ENCODE measurements at regions not wholly inside any gene's neighbourhood (a gene's known extent, or its start where the extent isn't known, plus 50 kb on each side); places are given as distances from the start of the nearest gene placed in this dataset.
"Not testable (repeated sequence)": the region's sequence is repeated elsewhere in the genome, so short reads cannot be mapped to it uniquely, and the experiment has no call there.

DNA sequence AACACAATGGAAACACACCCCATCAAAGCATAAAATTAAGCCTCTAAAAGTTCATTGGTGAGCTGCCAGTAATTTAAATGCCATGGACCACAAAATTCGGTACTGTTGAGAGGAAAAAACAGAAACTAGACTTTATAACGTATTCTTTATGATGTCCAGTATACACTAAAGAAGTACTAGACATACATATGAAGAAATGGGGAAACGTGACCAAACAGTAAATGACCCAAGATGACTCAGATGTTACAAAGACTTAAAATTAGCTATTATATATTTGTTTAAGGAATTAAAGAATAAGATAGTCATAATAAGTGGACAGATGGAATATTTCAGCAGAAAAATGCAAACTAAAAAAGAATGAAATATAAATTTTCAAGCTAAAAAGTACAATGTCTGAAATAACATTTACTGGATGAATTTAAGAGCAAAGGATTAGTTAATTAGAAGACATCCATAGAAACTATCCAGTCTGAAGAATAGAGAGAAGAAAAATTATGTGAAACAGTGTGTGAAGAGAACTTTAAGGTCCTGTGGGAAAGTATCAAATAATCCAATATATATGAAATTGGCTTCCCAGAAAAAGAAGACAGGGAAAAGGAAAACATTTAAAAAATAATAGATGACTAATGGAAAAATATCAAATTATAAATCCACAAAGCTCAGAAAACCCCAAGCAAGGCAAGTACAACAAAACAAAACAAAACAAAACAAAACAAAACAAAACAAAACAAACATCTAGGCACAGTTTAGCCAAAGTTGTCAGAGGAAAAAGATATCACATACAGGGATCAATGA is 69.4 kb downstream of the SAMD9 start:
- no peak for DNase-seq (ENCODE audit: low read depth)

DNA sequence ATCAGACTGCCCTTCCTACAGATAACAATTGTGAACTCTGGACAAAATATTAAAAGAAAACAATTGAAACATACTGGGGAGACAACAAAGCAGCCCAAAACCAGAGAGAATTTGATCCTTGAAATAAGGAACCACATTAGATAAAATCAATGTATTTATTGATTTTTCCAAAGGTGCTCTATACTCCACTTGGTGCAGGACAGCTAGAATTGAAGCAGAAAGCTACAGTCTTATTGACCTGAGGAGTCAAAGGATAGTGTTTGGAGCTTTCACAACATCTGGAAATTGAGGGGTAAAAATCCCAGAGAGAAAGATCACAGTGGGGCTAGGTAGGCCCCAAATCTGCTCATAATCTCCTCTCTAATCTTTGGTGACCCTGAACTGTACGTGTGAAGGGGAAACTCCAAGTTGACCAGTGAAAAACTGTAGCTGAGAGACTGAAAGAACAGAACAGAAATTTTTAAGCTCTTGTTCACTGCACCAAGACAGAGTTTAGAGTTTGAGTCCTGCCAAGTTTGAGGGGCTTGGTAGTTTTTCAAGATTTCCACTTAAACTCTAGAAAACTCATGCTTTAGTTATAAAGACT is 70.2 kb downstream of the SAMD9 start:
- DNase-seq (ENCODE audit: low read depth), result no peak

DNA sequence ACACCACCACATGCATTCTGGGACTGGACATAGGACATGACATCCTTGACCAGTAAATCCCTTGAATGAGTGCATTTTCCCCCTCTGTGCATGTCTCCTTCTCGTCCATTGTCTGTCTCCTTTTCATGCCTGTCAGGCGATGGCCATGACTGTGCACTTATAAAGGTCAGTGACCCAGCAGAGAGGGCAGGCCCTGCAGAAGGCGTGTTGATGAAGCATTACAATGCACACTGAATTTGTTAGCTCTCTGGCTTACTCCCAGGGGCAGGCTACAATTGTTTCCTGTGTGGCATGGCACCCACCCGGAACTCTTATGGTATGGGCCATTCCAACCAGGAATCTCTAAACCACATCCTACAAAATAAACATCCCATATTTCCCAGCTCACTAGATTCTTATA is 71.1 kb downstream of the SAMD9 start:
- no peak for DNase-seq (ENCODE audit: low read depth)

DNA sequence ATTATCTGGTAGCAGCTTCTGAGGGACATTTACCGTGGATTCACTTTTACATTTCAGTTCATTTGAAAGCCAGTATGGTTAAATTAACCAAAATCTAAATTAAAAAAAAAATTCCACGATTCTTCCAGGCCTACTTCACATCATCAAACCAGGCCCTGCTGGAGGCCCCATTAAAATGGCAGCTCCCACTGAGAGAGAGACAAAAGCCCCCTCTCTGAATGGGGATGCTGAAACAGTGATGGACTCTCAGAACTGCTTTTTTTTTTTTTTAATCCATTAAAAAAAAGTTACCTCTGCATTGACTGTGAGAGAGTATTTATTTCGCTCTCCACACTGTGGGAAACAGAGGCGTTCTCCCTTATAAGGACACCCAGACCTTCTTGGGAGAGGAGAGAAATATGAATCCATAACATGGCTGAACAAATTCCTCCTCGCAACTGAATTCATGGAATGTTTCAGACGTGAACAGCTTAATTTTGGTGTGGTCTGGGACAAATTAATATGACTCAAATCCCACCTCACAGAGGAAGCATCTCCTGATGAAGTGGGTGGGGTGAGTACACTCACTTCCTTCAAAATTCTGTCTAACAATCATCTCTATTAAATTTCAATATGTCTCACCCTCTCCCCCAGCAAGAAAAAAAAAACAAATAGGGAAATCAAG is 73.5 kb downstream of the SAMD9 start:
- DNase-seq (ENCODE audit: low read depth), result no peak

DNA sequence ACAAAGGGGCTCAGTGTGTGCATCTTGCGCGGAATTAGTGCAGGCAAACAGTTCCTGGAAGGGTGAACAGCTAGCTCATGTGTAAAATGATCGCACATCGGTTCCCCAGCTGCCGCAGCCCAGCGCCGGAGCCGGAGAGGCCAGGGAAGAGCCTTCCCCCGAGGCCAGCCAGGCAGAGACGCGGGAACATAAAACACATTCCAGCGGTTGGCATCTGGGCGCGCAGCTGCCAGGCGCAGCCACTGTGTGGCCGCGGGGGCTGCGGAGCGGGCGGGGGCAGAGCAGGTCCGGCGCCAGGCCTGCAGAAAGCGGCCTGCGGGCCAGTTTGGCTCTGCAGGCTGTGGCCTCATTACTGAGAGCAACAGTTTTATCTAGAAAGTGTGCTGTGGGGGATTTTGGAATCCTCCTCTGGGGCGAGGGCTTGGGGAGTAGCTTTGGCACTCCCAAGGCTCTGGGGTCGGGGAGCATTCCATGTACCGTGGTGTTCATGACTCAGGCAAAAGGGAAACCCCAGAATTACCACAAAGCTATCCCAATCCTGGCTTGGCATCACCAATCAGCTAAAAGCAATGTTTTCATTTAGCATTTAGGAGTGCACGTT is 74.3 kb downstream of the SAMD9 start:
- no peak for DNase-seq (ENCODE audit: low read depth)

DNA sequence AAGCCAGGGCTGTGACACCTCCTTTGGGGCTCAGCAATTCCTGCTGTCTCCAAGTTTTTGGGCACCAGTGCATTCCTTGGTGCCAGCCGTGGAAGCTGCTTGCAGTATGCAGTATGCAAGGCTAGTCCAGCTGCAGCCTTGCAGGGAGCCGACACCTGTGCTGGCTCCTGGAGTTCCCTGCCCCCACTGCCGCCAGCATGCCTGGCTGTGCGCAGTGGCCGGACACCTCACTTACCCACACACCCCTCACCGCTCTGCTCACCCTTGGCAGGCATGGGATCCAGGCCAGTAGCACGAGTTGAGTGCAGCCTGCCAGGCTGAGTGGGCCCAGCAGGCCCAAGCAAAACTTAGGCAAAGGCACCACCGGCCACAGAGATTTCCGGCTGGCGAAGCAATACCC is 77.4 kb downstream of the SAMD9 start:
- DNase-seq (ENCODE audit: low read depth), result no peak

DNA sequence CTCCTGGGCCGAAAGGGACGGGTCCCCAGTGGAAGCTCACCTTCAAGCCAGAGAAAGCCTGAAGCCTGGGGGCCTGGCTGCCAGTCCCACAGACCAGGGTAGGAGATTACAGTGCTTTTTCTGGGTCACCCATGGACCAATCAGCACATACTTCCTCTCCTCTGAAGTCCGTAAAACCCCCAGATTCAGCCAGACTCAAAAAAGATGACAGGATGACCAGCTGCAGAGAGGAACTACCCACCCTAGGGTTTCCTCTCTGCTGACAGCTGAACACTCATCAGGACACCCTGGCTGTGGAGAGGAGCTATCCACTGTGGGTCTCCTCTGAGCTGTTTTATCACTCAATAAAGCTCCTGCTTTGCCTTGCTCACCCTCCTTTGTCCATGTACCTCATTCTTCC is 78.0 kb downstream of the SAMD9 start:
- no peak for DNase-seq (ENCODE audit: low read depth)

DNA sequence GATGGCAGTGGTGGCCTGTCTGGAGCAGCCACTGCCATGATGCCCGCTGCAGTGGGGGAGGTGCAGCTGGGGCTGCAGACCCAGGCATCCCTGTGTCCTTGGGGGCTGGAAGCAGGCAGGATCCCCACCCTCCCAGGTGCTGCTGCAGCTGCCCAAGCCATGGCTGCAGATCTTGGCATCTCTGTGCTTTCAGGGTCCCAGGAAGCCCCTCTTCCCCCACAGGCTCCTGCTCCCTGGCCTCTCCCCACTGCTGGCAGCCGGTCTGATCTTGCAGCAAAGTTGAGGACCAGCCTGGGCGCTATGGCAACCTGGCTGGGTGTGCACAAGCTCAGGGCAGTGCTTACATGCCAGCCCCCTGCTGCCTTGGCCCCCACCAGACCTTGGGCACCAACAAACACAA is 78.5 kb downstream of the SAMD9 start:
- DNase-seq (ENCODE audit: low read depth), result no peak

DNA sequence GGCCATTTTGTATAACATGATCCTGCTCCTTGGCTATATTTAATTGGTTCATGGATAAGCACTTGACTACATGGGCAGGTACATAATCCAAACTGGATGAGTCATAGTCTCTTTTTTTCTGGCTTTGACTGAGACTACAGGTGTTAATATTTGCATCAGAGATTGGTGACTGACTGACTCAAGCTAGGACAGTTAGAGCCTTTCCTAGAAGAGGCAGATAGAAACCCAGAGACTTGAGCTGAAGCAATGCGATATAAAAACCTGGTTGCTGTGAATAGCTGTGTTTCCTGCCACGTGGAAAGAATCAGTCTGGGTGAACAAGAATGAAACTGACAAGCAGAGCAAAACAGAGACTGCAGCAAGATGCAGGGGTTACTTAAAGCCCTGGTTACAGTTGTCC is 81.0 kb downstream of the SAMD9 start:
- no peak for DNase-seq (ENCODE audit: low read depth)

DNA sequence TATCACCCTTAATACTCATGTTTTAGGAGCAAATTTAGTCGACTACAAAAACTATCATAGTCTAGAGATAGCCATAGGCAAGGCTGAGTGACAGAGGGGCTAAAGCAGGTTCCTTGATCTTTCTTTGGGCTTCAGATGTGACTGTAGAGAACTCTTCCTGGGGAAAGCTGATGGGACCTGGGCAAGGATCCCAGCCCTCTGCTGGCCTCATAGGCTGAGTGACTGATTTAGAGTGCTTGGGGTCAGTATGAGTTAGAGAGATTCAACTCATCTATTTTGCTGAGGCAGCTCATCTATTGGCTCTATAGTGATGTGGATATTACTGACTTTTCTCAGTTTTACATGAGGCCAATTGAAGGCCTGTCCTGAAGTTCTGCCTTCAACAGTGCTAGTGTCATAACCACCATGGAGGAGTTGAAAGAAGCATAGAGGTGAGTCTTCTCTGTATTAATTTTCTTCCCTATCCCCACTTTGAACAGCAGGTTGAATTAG is 81.6 kb downstream of the SAMD9 start:
- no peak for DNase-seq (ENCODE audit: low read depth)

DNA sequence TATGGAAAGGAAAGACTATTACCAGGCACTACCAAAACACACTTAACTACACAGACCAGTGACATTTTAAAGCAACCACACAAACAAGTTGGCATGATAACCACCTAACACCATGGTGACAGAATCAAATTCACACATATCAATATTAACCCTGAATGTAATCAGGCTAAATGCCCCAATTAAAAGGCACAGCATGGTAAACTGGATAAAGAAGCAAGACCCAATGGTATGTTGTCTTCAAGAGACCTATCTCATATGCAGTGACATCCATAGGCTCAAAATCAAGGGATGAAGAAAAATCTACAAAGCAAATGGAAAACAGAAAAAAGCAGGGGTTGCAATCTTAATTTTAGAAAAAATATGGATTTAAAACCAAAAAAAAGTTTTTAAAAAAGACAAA is 86.0 kb downstream of the SAMD9 start:
- DNase-seq (ENCODE audit: low read depth), result no peak

DNA sequence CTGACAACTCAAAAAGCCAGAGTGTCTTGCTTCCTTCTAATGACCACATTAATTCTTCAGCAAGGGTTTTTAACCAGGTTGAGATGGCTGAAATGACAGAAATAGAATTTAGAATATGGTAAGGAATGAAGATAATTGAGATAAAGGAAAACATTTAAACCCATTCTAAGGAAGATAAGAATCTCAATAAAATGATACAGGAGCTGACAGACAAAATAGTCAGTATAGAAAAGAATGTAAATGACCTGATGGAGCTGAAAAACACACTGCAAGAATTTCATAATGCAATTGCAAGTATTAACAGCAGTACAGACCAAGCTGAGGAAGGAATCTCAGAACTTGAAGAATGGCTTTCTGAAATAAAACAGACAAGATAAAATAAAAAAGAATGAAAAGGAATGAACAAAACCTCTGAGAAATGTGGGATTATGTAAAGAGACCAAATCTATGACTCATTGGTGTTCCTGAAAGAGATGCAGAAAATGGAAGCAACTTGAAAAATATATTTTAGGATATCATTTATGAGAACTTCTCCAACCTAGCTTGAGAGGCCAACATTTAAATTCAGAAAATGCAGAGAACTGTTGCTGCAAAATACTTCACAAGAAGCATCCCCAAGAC is 87.1 kb downstream of the SAMD9 start:
- no peak for DNase-seq (ENCODE audit: low read depth)

DNA sequence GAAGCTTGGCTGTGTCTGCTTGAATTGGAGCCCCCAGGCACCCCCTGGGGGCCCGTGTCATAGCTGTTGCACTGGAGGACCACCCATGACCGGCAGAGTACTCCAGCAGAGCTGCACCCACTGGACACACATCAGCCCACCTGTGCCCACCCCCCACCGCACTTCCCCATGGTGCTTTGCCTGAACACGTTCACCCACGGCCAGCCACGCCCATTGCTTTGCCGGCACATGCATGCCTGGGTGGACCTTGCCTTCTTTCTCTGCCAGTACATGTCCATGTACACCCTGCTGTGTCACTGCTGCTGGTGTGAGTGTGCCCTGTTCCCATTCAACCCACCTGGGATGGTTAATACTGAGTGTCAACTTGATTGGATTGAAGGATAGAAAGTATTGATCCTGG is 88.7 kb downstream of the SAMD9 start:
- no peak for DNase-seq (ENCODE audit: low read depth)

DNA sequence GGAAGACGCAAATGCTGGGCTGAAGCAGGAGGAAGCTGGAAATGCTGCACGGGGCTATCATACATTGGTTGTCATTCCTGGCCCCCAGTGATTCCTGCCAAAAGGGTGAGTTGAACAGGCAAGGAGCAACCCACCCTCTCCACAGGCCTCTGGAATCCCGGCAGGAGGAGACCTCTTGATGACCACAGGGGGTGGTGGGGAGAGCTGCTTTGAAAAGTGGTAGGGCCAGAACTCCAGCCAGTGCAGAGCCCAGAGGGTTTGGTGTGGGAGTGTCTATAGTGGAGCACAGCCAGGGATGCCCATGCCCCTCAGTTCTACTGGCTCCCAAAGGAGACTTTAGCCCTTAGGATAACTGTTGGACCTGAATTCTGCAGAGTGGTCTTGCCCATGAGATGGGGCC is 89.2 kb downstream of the SAMD9 start:
- no peak for DNase-seq (ENCODE audit: low read depth)

DNA sequence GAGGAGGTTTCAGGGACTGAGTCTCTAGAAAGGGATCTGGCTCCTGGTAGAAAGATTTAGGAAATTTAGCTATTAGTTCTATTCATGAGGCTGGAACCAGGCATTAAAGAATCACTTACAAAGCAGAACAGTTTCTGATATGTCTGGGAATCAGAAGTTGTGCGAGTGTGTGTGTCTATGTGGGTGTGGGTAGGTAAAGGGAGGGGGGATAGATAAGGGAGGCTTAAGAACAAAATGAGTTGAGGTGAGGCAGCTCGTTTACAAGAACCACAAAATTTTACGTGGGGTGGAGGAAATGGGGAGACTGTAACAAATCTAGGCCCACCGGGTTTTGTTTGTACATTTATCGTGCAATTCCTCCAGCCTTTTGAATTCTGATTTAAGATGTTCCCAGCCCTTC is 90.7 kb downstream of the SAMD9 start:
- no peak for DNase-seq (ENCODE audit: low read depth)

DNA sequence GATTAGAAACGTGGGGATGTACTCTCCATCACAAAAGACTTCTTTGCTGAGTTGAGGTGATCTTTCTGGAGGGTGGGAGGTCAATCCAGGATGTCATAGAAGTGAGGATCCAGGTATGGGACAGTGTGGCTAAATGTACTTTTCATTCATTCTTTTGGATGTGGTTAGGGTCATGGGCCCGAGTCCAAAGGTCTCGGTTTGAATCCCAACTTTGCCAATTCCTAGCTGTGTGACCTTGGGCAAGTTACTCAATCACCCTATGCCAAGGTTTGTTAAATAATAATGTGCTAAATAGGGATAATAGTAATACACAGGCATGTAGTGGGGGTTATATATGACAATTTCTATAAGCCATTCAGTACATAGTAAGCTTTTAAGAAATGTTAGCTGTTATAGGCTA is 91.4 kb downstream of the SAMD9 start:
- DNase-seq (ENCODE audit: low read depth), result no peak

DNA sequence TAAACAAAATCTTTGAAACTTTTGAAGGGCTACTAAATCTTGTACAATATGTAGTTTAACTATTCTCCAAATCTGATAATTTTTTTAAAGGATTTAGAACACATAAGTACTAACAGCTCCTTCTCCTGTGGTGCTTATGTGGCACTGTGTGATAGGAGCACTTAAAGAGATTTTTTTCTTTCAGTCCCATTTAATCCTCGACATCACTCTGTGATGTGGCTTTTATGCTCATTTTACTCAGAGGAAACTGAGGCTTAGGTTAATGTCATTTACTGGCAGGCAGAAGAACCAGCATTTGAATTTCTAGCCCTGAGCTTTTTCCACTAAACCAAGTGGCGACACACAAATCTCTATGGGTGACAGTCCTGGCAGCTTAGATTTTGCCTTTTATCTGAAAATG is 92.4 kb downstream of the SAMD9 start:
- DNase-seq (ENCODE audit: low read depth), result no peak

DNA sequence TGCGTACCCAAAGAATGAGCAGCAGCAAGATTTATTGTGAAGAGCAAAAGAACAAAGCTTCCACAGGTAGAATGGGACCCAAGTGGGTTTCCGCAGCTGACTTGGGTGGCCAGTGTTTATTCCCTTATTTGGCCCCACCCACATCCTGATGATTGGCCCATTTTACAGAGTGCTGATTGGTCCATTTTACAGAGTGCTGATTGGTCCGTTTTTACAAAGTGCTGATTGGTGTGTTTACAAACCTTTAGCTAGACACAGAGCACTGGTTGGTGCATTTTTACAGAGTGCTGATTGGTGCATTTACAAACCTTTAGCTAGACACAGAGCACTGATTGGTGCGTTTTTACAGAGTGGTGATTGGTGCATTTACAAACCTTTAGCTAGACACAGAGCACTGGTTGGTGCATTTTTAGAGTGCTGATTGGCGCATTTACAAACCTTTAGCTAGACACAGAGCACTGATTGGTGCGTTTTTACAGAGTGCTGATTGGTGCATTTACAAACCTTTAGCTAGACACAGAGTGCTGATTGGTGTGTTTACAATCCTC is 94.8 kb downstream of the SAMD9 start:
- DNase-seq (ENCODE audit: low read depth), result not testable (repeated sequence)

DNA sequence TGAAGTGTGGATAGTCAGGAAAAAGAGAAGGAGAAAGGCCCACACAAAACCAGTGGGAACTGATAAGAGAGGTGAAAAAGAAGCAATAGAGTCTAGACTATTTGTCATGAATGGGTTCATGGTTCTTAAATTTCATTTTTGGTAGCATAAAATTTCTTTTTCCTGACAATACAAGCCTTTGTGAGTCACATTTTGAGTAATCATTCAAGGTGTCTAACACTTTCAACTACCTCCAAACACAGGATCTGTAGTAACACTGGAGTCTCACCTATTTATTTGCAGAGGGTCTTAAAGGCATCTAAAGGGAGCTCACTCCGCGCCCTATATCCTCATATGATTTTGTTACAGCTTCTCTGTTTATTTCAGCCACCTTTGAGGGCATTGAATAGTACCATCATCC is 96.0 kb downstream of the SAMD9 start:
- DNase-seq (ENCODE audit: low read depth), result no peak

DNA sequence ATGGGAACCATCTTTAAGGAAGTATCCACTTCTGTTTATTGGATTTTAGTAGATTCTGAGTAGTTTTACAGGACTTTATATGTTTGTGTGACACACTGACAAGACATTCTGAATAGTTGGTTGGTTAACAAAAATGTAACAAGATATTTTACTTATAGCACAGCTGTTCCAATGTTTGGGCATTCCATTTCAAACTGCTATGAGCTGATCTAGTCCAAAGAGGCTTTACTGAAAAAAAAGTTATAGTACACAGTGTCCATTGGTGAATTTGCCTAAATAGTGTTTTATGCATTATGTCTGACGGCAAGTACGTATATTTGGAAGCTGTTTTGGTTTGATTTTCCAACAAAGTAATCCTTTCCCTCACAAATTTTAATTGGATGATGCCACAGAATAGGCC is 99.1 kb downstream of the SAMD9 start:
- no peak for DNase-seq (ENCODE audit: low read depth)

DNA sequence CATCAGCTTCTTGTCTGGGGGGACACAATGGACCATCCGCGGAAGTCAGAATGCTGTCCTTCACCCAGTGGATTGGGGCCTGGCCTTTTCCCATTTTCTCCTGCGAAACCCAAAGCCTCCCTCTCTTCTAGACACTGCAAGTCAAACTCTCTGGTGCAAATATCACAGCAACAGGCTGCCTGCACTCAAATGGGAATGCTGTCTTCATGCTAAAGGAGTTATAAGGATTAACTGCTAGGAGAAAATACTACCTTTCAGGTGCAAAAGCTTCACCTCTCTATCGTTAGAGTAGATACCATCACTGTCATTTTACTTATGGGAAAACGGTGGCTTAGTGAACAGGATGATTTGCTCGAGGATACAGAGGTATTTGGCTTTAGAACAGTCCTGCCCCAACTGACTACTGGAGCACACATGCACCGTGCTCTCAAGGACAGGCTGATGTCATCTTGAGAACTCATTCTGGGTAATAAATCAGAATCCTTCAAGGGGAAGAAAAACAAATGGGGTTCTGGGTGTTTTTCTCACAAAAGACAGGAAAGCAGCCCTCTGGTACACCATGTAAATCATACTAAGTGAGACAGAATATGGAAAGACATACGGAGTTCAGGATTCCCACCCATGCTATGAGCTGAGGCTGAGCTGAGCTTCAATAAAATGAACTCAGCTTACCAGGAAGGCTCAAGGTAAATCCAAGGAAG is 100.9 kb downstream of the SAMD9 start:
- DNase-seq (ENCODE audit: low read depth), result no peak
